Fibroblast of pulmonary artery (primary cell): ENCODE measurements at regions not wholly inside any gene's neighbourhood (a gene's known extent, or its start where the extent isn't known, plus 50 kb on each side); places are given as distances from the start of the nearest gene placed in this dataset.
A peak's percentile ranks its signal among the peaks of the same experiment; 100 is the strongest.

Source experiments
- DNase-seq: peaks from one replicate; pipeline ENCODE4 v3.0.0-alpha.2; 2010; ENCODE audit warnings: low read depth
- H3K4me3 ChIP-seq: replicated peaks from 2 replicates; pipeline ENCODE4 v1.5.1; 2011; ENCODE audit warnings: low read depth, mild to moderate bottlenecking, control low read depth, low read length, moderate library complexity
- CTCF ChIP-seq: IDR thresholded peaks from 2 replicates; pipeline ENCODE4 v1.5.1; 2011; ENCODE audit warnings: mild to moderate bottlenecking, control low read depth, low read length, inconsistent platforms; ENCODE audit errors: missing control alignments

- H3K4me3 ChIP-seq: no peak overlapping the region
- DNase-seq: no peak
- no peak for TF ChIP-seq CTCF
Measured at GRCh38 chr11:92875473-92875872, 94.0 kb upstream of the MTNR1B start.

- DNase-seq: no peak
- no peak for TF ChIP-seq CTCF
- H3K4me3 ChIP-seq: no peak overlapping the region
Measured at GRCh38 chr11:92879086-92879485, 90.4 kb upstream of the MTNR1B start.

- DNase-seq: no peak
- no peak for TF ChIP-seq CTCF
Measured at GRCh38 chr11:92880381-92880780, 89.1 kb upstream of the MTNR1B start.

DNA sequence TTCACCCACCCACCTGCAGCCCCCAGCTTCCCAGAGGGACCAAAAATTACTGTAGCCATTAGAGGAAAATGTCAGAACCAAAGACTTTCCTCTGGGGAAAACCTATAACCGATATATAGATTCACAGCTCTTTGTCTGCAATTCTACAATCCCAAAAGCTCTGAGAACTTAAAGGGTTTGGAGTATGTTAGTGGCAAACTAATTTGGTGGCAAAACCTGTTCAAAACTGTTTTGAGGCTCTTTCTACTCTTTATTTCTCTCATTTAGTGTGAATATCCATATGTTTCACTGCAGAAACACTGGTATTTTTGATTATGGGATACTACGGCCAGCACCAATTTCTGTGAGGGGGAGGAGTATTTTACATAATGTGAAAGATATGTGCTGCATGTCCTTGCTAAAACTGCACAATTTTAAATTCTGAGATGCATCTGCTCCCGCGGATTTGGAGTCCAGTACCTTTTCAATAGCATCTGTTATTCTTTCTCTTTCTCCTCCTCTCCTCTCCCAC is 87.5 kb upstream of the MTNR1B start:
- no peak for TF ChIP-seq CTCF
- DNase-seq: no peak
- H3K4me3 ChIP-seq: no peak overlapping the region

More at GRCh38 chr11:92880381-92880780, 89.1 kb upstream of the MTNR1B start:
- H3K4me3 ChIP-seq: no peak overlapping the region

GRCh38 chr11:92882828-92883611 is 86.4 kb upstream of the MTNR1B start:
- H3K4me3 ChIP-seq: no peak overlapping the region
- TF ChIP-seq CTCF: no peak
- no peak for DNase-seq

DNA sequence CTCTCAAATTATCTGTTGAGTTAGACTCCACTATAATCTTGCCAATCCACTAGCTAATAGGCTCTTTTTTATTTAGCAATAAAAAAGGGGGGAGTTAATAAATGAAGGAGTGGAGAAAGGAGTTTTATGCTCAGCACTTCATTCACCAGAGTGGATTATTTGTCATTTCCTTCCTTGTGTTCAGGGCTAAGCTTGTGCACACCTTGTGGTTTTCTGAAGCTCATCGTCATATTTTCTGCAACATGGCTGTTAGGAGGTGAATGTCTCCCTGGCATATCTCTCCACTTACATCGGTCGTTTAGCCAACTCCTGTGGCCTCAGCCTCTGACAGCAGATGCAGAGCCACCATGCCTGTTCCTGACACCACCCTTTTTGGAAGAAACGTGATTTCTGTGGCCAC is 83.9 kb upstream of the MTNR1B start:
- no peak overlapping the region for H3K4me3 ChIP-seq
- no peak for DNase-seq
- TF ChIP-seq CTCF: no peak

- H3K4me3 ChIP-seq: no peak overlapping the region
- DNase-seq: peak; percentile 70
- TF ChIP-seq CTCF: peak; percentile 67
Measured at GRCh38 chr11:92886243-92886905, 83.1 kb upstream of the MTNR1B start.
